ENCODE measurements at regions not wholly inside any gene's neighbourhood (a gene's known extent, or its start where the extent isn't known, plus 50 kb on each side); places are given as distances from the start of the nearest gene placed in this dataset.

GRCh38 chr3:63076357-63076756, 201.1 kb upstream of the CADPS start:
- no peak for TF ChIP-seq CTCF (IDR thresholded peaks at IDR 0.05; ENCODE audit: insufficient read depth, low read length)
- no peak for TF ChIP-seq POLR2AphosphoS5 (IDR thresholded peaks at IDR 0.05; ENCODE audit: low read depth)

All from HL-60 (cell line).